HepG2 (cell line): ENCODE measurements at regions not wholly inside any gene's neighbourhood (a gene's known extent, or its start where the extent isn't known, plus 50 kb on each side); places are given as distances from the start of the nearest gene placed in this dataset.

Source experiments
- ATAC-seq: fragments of 200-7000 bp; cut with Tn5 transposase; 3 replicates; pipeline ENCODE4 v1.9.1; 2020; ENCODE audit warnings: mild to moderate bottlenecking, moderate library complexity
- BruUV-seq: library from RNA; stranded (reverse); fragments of 400-500 nt; replicated peaks from 2 replicates; lab custom pipeline; 2021; lab: Mats Ljungman, UMichigan
- CTCF ChIA-PET: fragments of 300-600 bp; formaldehyde crosslinking; extraction: SDS; loops from one replicate; lab custom pipeline; 2021; ENCODE audit warnings: low total read pairs, inconsistent platforms, low intra/inter-chr PET ratio; lab: Yijun Ruan, JAX
- POLR2A ChIA-PET: fragments of 350-600 bp; sonication (Branson Sonifier 250); formaldehyde crosslinking; loops from one replicate; lab custom pipeline; 2020; ENCODE audit warnings: antibody characterized with exemption, inconsistent platforms; lab: Yijun Ruan, JAX
- DNase-seq: peaks from one replicate; pipeline ENCODE4 v3.0.0-alpha.2; 2015; ENCODE audit warnings: low spot score
- FAIRE-seq: peaks from 3 replicates; lab custom pipeline; 2011; peaks lifted over from hg19 to GRCh38; lab: Jason Lieb, UNC
- H2AFZ ChIP-seq: one replicate; pipeline ENCODE4 v1.6.1; 2011; ENCODE audit warnings: low read length, inconsistent platforms
- H3K27ac ChIP-seq: fragments of 300-600 bp; 3 replicates; pipeline ENCODE4 v1.8.0; 2011; ENCODE audit warnings: mixed run types, mild to moderate bottlenecking, mixed read lengths, low read length, inconsistent platforms; ENCODE audit not compliant: insufficient read depth; ENCODE audit errors: extremely low read length
- H3K27me3 ChIP-seq, 2 experiments: fragments of 200-600 bp in 1 of 2; 2 replicates in 1 of 2; 3 replicates in 1 of 2; pipeline versions ENCODE4 v1.6.0 to v1.8.0; 2011; ENCODE audit warnings: low read length in 2 of 2, mild to moderate bottlenecking in 2 of 2, moderate library complexity in 2 of 2, inconsistent platforms in 1 of 2; ENCODE audit not compliant: insufficient read depth in 2 of 2, control insufficient read depth in 1 of 2
- H3K36me3 ChIP-seq, 2 experiments: fragments of 200-600 bp in 1 of 2; replicated peaks in 1 of 2; 2 replicates in 1 of 2; 3 replicates in 1 of 2; pipeline versions ENCODE4 v1.5.1 to v1.8.0; 2011; ENCODE audit warnings: low read length in 2 of 2, inconsistent platforms in 1 of 2; ENCODE audit not compliant: insufficient read depth in 2 of 2, control insufficient read depth in 1 of 2
- H3K4me1 ChIP-seq: 2 replicates; pipeline ENCODE4 v1.5.1; 2012; ENCODE audit warnings: low read length, inconsistent platforms; ENCODE audit not compliant: insufficient read depth
- H3K4me2 ChIP-seq: 2 replicates; pipeline ENCODE4 v1.6.0; 2011; ENCODE audit warnings: low read depth, low read length, inconsistent platforms
- H3K4me3 ChIP-seq, 3 experiments: fragments of 200-600 bp in 1 of 3; sonication (generic), shearing (Covaris generic) in 1 of 3; replicated peaks in 1 of 3; 2 replicates each; pipeline ENCODE4 v1.5.1; 2011 to 2016; ENCODE audit warnings: low read length in 3 of 3, inconsistent platforms in 2 of 3, low read depth in 2 of 3, mild to moderate bottlenecking in 2 of 3, control low read depth in 1 of 3, mixed read lengths in 1 of 3; ENCODE audit not compliant: insufficient read depth in 1 of 3
- H3K79me2 ChIP-seq: one replicate; pipeline ENCODE4 v1.6.1; 2011; ENCODE audit warnings: low read length, inconsistent platforms; ENCODE audit not compliant: insufficient read depth
- H3K9ac ChIP-seq: 2 replicates; pipeline ENCODE4 v1.6.0; 2011; ENCODE audit warnings: mild to moderate bottlenecking, low read depth, low read length, inconsistent platforms; ENCODE audit not compliant: insufficient read depth
- H3K9me3 ChIP-seq: 2 replicates; pipeline ENCODE4 v1.5.1; 2012; ENCODE audit warnings: mild to moderate bottlenecking, low read length
- H4K20me1 ChIP-seq: 2 replicates; pipeline ENCODE4 v1.6.0; 2011; ENCODE audit warnings: inconsistent platforms, mild to moderate bottlenecking, low read length, moderate library complexity; ENCODE audit not compliant: insufficient read depth
- FOSL1 ChIP-seq: sonication (generic); formaldehyde crosslinking; IDR thresholded peaks from 2 replicates; pipeline ENCODE4 v1.9.0; 2021; ENCODE audit warnings: missing genetic modification reagents, borderline replicate concordance
- HES4 ChIP-seq: sonication (generic); formaldehyde crosslinking; IDR thresholded peaks from 2 replicates; pipeline ENCODE4 v1.9.0; 2021; ENCODE audit warnings: mild to moderate bottlenecking, missing genetic modification reagents, borderline replicate concordance
- NFE2L1 ChIP-seq: sonication (generic); formaldehyde crosslinking; IDR thresholded peaks from 2 replicates; pipeline ENCODE4 v1.4.0; 2020; ENCODE audit warnings: missing genetic modification reagents, mild to moderate bottlenecking, borderline replicate concordance
- PRMT3 ChIP-seq: sonication (generic); formaldehyde crosslinking; IDR thresholded peaks from 2 replicates; pipeline ENCODE4 v1.8.1; 2022; ENCODE audit warnings: low read depth, mild to moderate bottlenecking, moderate library complexity, missing genetic modification reagents, borderline replicate concordance
- SMAD1 ChIP-seq: sonication (generic); formaldehyde crosslinking; IDR thresholded peaks from 2 replicates; pipeline ENCODE4 v1.4.0; 2020; ENCODE audit warnings: missing genetic modification reagents, low read depth, mild to moderate bottlenecking, borderline replicate concordance
- YY1 ChIP-seq: IDR thresholded peaks from 2 replicates; pipeline ENCODE4 v1.6.1; 2011; ENCODE audit warnings: low read length, low read depth, moderate library complexity, mild to moderate bottlenecking; ENCODE audit not compliant: insufficient read depth, insufficient replicate concordance
- ZNF160 ChIP-seq: sonication (generic); formaldehyde crosslinking; IDR thresholded peaks from 2 replicates; pipeline ENCODE4 v1.8.0; 2022; ENCODE audit warnings: mild to moderate bottlenecking, inconsistent platforms, missing genetic modification reagents
- ZNF232 ChIP-seq: sonication (generic); formaldehyde crosslinking; IDR thresholded peaks from 2 replicates; pipeline ENCODE4 v1.4.0; 2020; ENCODE audit warnings: missing genetic modification reagents, borderline replicate concordance
- ZNF274 ChIP-seq: sonication (generic); formaldehyde crosslinking; IDR thresholded peaks from 2 replicates; pipeline ENCODE4 v1.5.1; 2020; ENCODE audit warnings: mild to moderate bottlenecking, missing genetic modification reagents
- ZNF484 ChIP-seq: sonication (generic); formaldehyde crosslinking; IDR thresholded peaks from 2 replicates; pipeline ENCODE4 v1.5.1; 2020; ENCODE audit warnings: mild to moderate bottlenecking, low read depth, missing genetic modification reagents, borderline replicate concordance
- WGBS: methylation state at CpG from one replicate; pipeline ENCODE4 v1.1.6; 2017; ENCODE audit warnings: low lambda C conversion rate; 5-methylcytosine and 5-hydroxymethylcytosine counted together
- in situ Hi-C: cut with HindIII; loops from 2 replicates; pipeline ENCODE4 v1.10.0; 2017; ENCODE audit warnings: low pct_unique_long_range_greater_than_20kb; ENCODE audit not compliant: extremely low pct_ligation_motif_present
- intact Hi-C: fragments of 100-400 bp; cut with micrococcal nuclease; formaldehyde crosslinking; loops from one replicate; pipeline ENCODE4 v1.10.0; 2022; ENCODE audit not compliant: unreplicated experiment

DNA sequence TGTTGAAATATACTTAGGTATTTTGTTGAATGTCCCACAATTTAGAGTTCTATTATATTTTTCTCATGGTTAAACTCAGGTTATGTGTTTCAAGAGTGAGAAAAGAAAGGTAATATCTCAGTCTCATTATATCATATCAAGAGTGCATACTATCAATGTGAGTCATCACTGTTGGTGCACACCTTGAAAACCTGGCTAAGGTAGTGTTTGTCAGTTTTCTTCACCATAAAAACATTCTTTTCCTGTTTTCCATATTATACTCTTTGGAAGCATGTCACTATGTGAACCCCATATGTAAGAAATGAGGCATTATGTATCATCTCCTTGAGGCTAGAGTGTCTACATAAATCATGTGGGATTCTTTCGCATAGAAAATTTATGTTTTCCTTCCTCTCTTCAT lies 307.6 kb upstream of the CTSO start:
- Histone ChIP-seq H3K9me3 (no peaks in the 10 kb centered on the region), H3K27ac (no peak overlapping the region), H3K4me2 (no peak overlapping the region), H3K4me1 (no peaks in the 10 kb centered on the region), H3K27me3 (no peaks in the 10 kb centered on the region), H2AFZ (no peak overlapping the region)
- DNase-seq, result no peak
- intact Hi-C loops, result no loop called here
- no peak for FAIRE-seq
- no peak for TF ChIP-seq PRMT3
- TF ChIP-seq ZNF232, result no peak
- TF ChIP-seq ZNF274 (CRISPR knock-in tag), result no peak
- no peak for TF ChIP-seq YY1
- TF ChIP-seq ZNF160 (CRISPR knock-in tag), result no peak
- TF ChIP-seq HES4 (CRISPR knock-in tag), result no peak
- TF ChIP-seq ZNF484 (CRISPR knock-in tag), result no peak
- no peak for TF ChIP-seq SMAD1 (CRISPR knock-in tag)
- TF ChIP-seq NFE2L1, result no peak
- TF ChIP-seq FOSL1 (CRISPR knock-in tag), result no peak
- TF ChIP-seq, all 625 proteins: peak for 0
- no peak overlapping the region for H3K9ac ChIP-seq
- WGBS, result 41% methylated on average over 1 of the region's 1 CpG
- no peak overlapping the region for H3K4me3 ChIP-seq
- ATAC-seq, result no peak
- POLR2A ChIA-PET, result no interaction called here
- H3K79me2 ChIP-seq, result no peaks in the 10 kb centered on the region
- no peaks in the 10 kb centered on the region for H4K20me1 ChIP-seq
- in situ Hi-C loops, result no loop called here
- BruUV-seq, result no TSS peak
- no peaks in the 10 kb centered on the region for H3K36me3 ChIP-seq
- CTCF ChIA-PET, result no interaction called here
